Body of pancreas (tissue), 4 donors: ENCODE measurements at regions not wholly inside any gene's neighbourhood (a gene's known extent, or its start where the extent isn't known, plus 50 kb on each side); places are given as distances from the start of the nearest gene placed in this dataset.

Experiments used
- CTCF ChIP-seq, 7 experiments: fragments of 450-650 bp in 4 of 7; fragments of 200-600 bp in 3 of 7; sonication (generic) in 3 of 7; IDR thresholded peaks; one replicate each; pipeline ENCODE4 v1.5.1; 2016 to 2019; ENCODE audit warnings: antibody characterized with exemption in 7 of 7
- POLR2A ChIP-seq, 3 donors: fragments of 450-650 bp; IDR thresholded peaks; one replicate each; pipeline ENCODE4 v1.6.1; 2016; ENCODE audit warnings: antibody characterized with exemption in 3 of 3, mild to moderate bottlenecking in 2 of 3

GRCh38 chr1:67530071-67530470, 99.9 kb upstream of the SERBP1 start:
- TF ChIP-seq POLR2A (IDR thresholded peaks at IDR 0.05), result no peak
- no peak for TF ChIP-seq CTCF (IDR thresholded peaks at IDR 0.05)
